ENCODE measurements at regions not wholly inside any gene's neighbourhood (a gene's known extent, or its start where the extent isn't known, plus 50 kb on each side); places are given as distances from the start of the nearest gene placed in this dataset.

DNA sequence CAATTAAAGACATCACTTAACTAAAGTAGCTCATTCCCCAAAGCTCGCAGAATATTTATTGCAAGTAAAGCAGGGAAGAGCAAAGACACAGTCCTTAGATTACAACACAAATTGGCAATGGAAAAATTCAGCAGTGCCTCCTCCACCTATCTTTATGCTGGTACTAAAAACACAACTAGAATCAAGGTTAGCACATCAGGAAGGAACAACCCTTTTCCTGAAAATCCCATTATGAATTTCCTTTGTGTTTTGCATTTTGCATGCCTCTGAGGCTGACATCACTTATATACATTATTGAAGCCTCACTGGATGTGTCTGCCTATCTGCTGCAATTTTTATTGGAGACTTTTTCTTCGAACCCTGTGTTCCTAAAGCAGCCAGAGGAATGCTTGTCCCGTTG lies 193.8 kb upstream of the STK17B start:
- H3K4me1 Mint-ChIP-seq: peaks cover 30% of the 10 kb centered on the region

DNA sequence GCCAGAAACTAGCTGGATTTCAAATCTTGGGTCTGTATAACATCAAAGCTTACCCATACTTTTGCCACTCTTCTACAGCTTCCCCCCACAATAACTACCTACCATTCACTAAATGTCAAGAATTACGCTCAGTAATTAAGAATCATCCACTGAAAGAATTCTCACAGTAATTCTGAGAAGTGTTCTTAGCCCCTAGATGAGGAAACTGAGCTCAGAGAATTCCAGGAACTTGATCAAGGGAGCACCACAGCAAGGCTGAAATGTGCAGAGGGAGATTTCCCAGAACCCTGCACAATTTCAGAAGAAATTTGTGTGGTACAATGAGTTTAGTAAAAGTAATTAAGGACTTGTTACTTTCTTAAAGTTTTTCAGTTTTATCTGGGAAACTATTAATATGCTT lies 194.5 kb upstream of the STK17B start:
- peaks cover 2% of the 10 kb centered on the region for H3K27me3 Mint-ChIP-seq
- no peak overlapping the region for H3K4me3 Mint-ChIP-seq
- CTCF ChIA-PET: interaction anchor here (0.6 to 1.6 kb wide), 4 partner anchors 9 to 123 kb away, joined by 3 to 5 read pairs (median 4); no protein-coding TSS in a partner anchor

More for the DNA sequence above, 193.8 kb upstream of the STK17B start:
- Mint-ChIP-seq H3K27ac (no peak overlapping the region), H3K4me3 (no peak overlapping the region), H3K9me3 (ENCODE audit: low read depth) (peaks cover 5% of the 10 kb centered on the region), H3K27me3 (peaks cover 5% of the 10 kb centered on the region), H3K36me3 (peaks cover 10% of the 10 kb centered on the region)
- ATAC-seq (no peak), DNase-seq (no peak)
- CTCF ChIA-PET: interaction anchor here (0.6 to 1.6 kb wide), 5 partner anchors 10 to 70 kb away, joined by 3 to 5 read pairs (median 3); no protein-coding TSS in a partner anchor

DNA sequence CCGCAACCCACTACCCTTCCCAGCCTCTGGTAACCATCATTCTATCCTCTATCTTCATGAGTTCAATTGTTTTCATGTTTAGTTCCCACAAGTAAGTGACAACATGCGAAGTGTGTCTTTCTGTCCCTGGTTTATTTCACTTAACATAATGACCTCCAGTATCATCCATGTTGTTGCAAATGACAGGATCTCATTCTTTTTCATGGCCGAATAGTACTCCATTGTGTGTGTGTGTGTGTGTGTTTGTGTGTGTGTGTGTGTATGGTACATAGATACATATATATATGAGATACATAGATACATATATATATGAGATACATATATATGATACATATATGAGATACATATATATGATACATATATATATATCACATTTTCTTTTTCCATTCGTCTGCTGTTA lies 196.3 kb upstream of the STK17B start:
- no peak for DNase-seq
- no peak overlapping the region for H3K4me3 Mint-ChIP-seq
- peaks cover 14% of the 10 kb centered on the region for H3K4me1 Mint-ChIP-seq
- H3K9me3 Mint-ChIP-seq (ENCODE audit: low read depth): peaks cover 5% of the 10 kb centered on the region
- CTCF ChIA-PET: no interaction called here
- H3K27ac Mint-ChIP-seq: no peak overlapping the region
- H3K27me3 Mint-ChIP-seq: no peaks in the 10 kb centered on the region
- no peak for ATAC-seq
- H3K36me3 Mint-ChIP-seq: peaks cover 10% of the 10 kb centered on the region

More for the DNA sequence above, 194.5 kb upstream of the STK17B start:
- peaks cover 5% of the 10 kb centered on the region for H3K9me3 Mint-ChIP-seq (ENCODE audit: low read depth)
- peaks cover 10% of the 10 kb centered on the region for H3K36me3 Mint-ChIP-seq
- ATAC-seq: no peak
- no peak overlapping the region for H3K27ac Mint-ChIP-seq
- peaks cover 23% of the 10 kb centered on the region for H3K4me1 Mint-ChIP-seq
- DNase-seq: no peak

DNA sequence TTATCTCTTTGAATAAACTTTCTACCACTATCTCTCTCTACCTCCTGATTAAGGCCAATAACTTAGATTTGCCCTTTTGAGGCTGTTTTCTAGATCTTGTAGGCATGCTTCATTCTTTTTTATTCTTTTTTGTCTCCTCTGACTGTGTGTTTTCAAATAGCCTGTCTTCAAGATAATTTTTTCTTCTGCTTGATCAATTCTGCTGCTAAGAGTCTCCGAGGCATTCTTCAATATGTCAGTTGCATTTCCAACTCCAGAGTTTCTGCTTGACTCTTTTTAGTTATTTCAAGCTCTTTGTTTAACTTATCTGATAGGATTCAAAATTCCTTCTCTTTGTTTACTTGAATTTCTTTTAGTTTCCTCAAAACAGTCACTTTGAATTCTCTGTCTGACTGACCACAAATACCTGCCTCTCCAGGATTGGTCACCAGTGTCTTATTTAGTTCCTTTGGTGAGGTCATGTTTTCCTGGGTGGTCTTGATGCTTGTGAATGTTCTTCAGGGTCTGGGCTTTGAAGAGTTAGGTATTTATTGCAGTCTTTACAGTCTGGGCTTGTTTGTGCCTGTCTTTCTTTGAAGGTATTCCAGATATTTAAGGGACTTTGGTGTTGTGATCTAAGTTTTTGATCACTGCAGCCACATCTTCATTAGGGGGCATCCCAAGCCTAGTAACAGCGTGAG lies 197.3 kb upstream of the STK17B start:
- H3K27ac Mint-ChIP-seq: no peak overlapping the region
- CTCF ChIA-PET: interaction anchor here (1.3 kb wide), 1 partner anchor 85 kb away, joined by 3 read pairs; no protein-coding TSS in a partner anchor
- no peaks in the 10 kb centered on the region for H3K27me3 Mint-ChIP-seq
- ATAC-seq (no peak), DNase-seq (no peak)
- peaks cover 10% of the 10 kb centered on the region for H3K36me3 Mint-ChIP-seq
- peaks cover 14% of the 10 kb centered on the region for H3K4me1 Mint-ChIP-seq
- H3K4me3 Mint-ChIP-seq: no peak overlapping the region
- peaks cover 5% of the 10 kb centered on the region for H3K9me3 Mint-ChIP-seq (ENCODE audit: low read depth)

DNA sequence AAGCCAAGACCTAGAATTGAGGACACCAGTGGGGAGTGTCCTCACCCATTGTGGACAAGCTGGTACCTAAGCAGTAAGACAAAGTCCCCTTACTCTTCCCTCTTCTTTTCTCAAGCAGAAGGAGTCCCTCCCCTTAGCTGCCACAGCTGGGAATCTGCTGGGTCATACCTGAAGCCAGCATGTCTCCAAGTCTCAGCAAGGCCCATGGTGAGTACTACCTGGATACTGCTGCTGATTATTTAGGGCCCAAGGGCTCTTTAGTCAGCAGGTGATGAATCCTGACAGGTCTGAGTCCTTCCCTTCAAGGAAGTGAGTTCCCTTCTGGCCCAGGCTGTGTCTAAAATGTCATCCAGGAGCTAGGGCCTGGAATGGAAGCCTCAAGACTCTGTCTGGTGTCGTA lies 198.6 kb upstream of the STK17B start:
- no peak overlapping the region for H3K4me3 Mint-ChIP-seq
- H3K9me3 Mint-ChIP-seq (ENCODE audit: low read depth): peaks cover 5% of the 10 kb centered on the region
- peaks cover 10% of the 10 kb centered on the region for H3K36me3 Mint-ChIP-seq
- no peak for ATAC-seq
- CTCF ChIA-PET: interaction anchor here (1.3 kb wide), 1 partner anchor 84 kb away, joined by 3 read pairs; no protein-coding TSS in a partner anchor
- H3K27me3 Mint-ChIP-seq: peaks cover 3% of the 10 kb centered on the region
- peaks cover 12% of the 10 kb centered on the region for H3K4me1 Mint-ChIP-seq
- no peak for DNase-seq
- no peak overlapping the region for H3K27ac Mint-ChIP-seq

DNA sequence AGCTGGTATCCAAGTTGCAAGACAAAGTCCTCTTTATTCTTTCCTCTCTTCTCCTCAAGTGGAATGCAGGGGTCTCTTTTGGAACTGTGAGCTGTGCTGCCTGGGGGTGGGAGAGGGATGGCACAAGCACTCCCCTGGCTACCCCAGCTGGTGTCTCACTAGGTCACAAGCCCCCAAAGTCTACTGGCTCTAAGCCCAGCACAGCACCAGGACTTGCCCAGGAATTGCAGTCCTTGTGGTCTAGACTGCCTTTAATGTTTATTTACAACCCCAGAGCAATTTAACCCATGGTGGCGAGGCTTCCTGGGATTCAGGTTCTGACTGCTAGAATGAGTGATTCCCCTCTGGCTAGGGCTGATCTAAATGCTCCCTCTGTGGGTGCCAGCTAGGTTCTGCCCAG lies 199.0 kb upstream of the STK17B start:
- H3K9me3 Mint-ChIP-seq (ENCODE audit: low read depth): peaks cover 5% of the 10 kb centered on the region
- CTCF ChIA-PET: no interaction called here
- no peak overlapping the region for H3K4me3 Mint-ChIP-seq
- ATAC-seq (no peak), DNase-seq (no peak)
- peaks cover 10% of the 10 kb centered on the region for H3K4me1 Mint-ChIP-seq
- H3K36me3 Mint-ChIP-seq: peaks cover 10% of the 10 kb centered on the region
- H3K27ac Mint-ChIP-seq: no peak overlapping the region
- H3K27me3 Mint-ChIP-seq: peaks cover 3% of the 10 kb centered on the region

DNA sequence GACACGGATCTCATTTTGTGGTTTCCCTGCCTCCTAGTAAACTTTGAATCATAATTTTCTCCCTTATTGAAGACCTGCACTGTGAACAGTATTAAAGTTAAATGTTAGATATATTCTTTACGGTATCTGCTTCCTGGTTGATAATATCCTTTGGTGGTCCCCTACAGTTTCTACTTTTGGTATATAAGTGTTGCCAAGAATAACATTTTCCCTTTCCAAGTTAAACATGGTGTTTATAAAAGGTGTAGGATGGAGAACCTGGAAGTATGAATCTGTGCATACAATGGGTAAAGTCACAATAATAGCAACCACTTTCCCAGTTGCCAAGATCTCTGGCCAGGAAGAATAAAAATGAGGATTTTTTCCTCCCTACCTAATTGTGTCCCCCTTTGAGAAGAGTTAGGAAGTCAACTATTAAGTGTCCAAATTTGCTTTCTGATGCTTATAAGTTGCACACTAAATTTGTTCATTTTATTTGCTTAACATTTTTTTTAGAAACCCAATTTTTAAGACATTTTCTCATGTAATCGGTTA lies 201.0 kb upstream of the STK17B start:
- ATAC-seq: no peak
- no peak for DNase-seq
- H3K4me1 Mint-ChIP-seq: no peaks in the 10 kb centered on the region
- H3K4me3 Mint-ChIP-seq: no peak overlapping the region
- H3K9me3 Mint-ChIP-seq (ENCODE audit: low read depth): peaks cover 5% of the 10 kb centered on the region
- peaks cover 10% of the 10 kb centered on the region for H3K36me3 Mint-ChIP-seq
- H3K27me3 Mint-ChIP-seq: peaks cover 3% of the 10 kb centered on the region
- CTCF ChIA-PET: no interaction called here
- no peak overlapping the region for H3K27ac Mint-ChIP-seq

DNA sequence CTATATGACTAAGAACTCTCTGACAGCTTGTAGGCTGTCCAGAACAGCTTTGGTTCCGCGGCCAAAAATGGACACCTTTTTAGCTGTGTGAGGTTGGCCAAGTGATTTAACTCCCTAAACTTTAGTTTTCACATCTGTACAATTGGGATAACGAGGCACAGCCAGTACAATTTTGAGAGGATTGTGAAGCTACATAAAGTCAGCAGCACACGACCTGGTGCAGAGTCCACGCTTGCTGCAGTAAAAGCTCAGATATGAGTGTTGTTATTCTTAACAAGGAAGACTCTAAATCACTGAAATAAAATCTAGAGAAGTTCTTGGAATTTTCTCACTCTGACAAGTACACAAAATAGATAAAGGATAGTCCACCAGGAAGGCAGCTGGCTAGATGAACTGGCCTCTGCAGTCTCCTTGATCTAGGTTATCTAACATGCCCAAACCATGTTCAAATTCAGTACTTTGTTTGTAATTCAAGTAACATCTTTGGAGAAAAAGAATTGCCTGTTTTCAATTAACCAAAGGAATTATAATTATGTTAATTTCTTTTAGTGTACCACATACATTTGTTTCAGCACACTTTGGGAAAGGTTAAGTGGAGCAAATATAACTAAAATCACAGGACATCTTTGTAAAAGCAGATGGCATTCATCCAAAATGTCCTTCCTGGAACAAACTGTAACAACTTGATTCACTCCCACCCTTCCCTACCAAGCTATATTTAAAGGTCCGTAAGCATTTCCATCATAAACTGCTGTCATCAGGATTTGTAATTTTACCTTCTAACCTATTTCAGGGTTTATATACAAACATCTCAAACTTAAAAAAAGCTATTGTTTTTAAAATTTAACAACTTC lies 201.7 kb upstream of the STK17B start:
- no peak overlapping the region for H3K27ac Mint-ChIP-seq
- peaks cover 8% of the 10 kb centered on the region for H3K36me3 Mint-ChIP-seq
- CTCF ChIA-PET: no interaction called here
- ATAC-seq (no peak), DNase-seq (no peak)
- H3K4me1 Mint-ChIP-seq: no peaks in the 10 kb centered on the region
- H3K9me3 Mint-ChIP-seq (ENCODE audit: low read depth): peaks cover 2% of the 10 kb centered on the region
- H3K27me3 Mint-ChIP-seq: peaks cover 3% of the 10 kb centered on the region
- no peak overlapping the region for H3K4me3 Mint-ChIP-seq

DNA sequence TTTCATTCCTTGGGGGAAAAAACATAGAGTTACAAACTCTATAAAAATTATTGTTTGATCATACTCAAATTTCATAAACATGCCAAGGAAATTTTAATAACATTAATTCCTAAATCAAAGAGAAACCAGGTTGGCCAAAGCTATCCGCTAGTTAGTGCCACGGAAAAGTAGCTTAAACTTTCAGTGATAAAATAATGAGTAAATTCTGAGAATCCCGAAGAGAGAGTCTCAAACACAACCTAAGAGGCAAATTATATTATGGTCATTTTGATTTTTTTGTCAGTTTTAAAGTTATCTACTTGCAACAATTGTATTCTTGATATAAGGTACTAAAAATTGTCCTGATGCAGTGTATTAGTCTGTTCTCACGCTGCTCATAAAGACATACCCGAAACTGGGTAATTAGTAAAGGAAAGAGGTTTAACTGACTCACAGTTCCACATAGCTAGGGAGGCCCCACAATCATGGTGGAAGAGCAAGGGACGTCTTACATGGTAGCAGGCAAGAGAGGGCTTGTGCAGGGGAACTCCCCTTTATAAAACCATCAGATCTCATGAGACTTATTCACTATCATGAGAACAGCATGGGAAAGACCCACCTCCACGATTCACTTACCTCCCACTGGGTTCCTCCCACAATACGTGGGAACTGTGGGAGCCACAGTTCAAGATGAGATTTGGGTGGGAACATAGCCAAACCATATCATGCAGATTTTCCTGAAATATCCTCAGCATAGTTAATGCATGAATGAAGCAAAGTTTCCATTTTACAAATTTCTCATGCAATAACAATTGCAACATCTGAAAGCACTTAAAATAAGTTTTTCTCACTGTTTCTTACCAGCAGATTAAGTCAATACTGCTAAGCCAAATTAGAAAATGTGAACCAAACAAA lies 205.9 kb upstream of the STK17B start:
- no peak overlapping the region for H3K4me3 Mint-ChIP-seq
- no peaks in the 10 kb centered on the region for H3K9me3 Mint-ChIP-seq (ENCODE audit: low read depth)
- no peak for ATAC-seq
- DNase-seq: no peak
- CTCF ChIA-PET: no interaction called here
- H3K36me3 Mint-ChIP-seq: no peaks in the 10 kb centered on the region
- H3K4me1 Mint-ChIP-seq: no peaks in the 10 kb centered on the region
- no peak overlapping the region for H3K27ac Mint-ChIP-seq
- peaks cover 9% of the 10 kb centered on the region for H3K27me3 Mint-ChIP-seq

DNA sequence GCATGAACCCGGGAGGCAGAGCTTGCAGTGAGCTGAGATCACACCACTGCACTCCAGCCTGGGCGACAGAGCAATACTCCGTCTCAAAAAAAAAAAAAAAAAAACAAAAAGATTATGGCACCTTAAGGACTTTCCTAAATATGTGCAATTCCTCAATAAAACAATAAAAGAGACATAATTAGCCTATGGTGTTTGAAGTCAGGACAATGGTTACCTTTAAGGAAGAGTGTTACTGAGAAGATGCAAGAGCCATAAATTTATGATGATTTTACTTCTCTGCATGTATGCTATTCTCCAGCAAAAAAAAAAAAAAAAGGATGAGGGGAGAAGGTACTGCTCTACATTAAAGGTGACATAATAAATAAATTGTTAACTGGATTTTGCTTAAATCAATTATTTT lies 208.2 kb upstream of the STK17B start:
- Mint-ChIP-seq H3K4me3 (no peak overlapping the region), H3K9me3 (ENCODE audit: low read depth) (no peaks in the 10 kb centered on the region), H3K27ac (no peak overlapping the region), H3K36me3 (no peaks in the 10 kb centered on the region), H3K4me1 (peaks cover under 1% of the 10 kb centered on the region), H3K27me3 (peaks cover 7% of the 10 kb centered on the region)
- CTCF ChIA-PET: interaction anchor here (0.7 kb wide), 1 partner anchor 327 kb away, joined by 3 read pairs; no protein-coding TSS in a partner anchor
- no peak for DNase-seq
- no peak for ATAC-seq

DNA sequence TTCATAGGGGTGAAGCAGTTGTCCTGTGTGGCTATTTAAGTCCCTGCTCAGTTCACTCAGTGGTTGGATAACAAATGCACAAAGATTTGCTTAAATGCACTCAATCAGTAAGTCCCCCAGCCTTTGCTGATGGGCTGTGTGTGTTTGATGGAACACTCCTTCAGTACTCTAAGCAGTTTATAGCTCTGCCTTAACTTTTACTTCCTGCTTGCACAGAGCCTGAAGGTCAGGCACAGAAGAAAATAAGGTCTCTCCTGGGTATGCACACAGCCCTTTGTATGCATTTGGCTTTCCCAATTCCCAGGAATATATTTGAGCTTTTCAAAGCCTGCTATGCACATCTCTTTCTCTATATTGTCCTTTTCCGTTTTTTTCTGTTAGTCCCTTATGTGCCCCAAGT lies 208.7 kb upstream of the STK17B start:
- CTCF ChIA-PET: no interaction called here

DNA sequence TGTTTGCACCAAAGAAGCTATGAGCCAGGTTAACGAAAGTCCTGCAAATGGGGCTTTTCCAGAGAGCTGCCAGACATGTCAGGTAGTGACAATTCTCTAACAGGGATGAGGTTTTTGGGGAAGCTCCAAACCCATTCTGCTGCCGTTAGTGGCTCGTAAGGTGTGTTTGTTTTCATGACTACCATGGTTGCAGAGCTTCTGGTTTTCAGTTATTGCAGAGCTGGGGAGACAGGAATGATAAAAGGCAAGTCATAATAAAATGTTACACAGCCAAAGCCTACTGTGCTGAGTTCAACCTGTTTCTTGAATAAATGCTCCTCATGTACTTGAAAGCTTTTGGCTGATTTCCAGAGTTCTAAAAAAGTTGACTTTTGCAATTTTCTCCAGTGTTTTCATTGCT lies 209.2 kb upstream of the STK17B start:
- Mint-ChIP-seq H3K27me3 (peaks cover 6% of the 10 kb centered on the region), H3K9me3 (ENCODE audit: low read depth) (no peaks in the 10 kb centered on the region), H3K27ac (no peak overlapping the region), H3K36me3 (no peaks in the 10 kb centered on the region), H3K4me1 (peaks cover 2% of the 10 kb centered on the region), H3K4me3 (no peak overlapping the region)
- no peak for ATAC-seq
- CTCF ChIA-PET: interaction anchor here (0.9 kb wide), 1 partner anchor 17 kb away, joined by 3 read pairs; no protein-coding TSS in a partner anchor
- no peak for DNase-seq

More for the DNA sequence above, 208.7 kb upstream of the STK17B start:
- peaks cover 2% of the 10 kb centered on the region for H3K4me1 Mint-ChIP-seq
- no peaks in the 10 kb centered on the region for H3K36me3 Mint-ChIP-seq
- DNase-seq (no peak), ATAC-seq (no peak)
- H3K27me3 Mint-ChIP-seq: peaks cover 6% of the 10 kb centered on the region
- H3K9me3 Mint-ChIP-seq (ENCODE audit: low read depth): no peaks in the 10 kb centered on the region
- no peak overlapping the region for H3K4me3 Mint-ChIP-seq
- no peak overlapping the region for H3K27ac Mint-ChIP-seq

DNA sequence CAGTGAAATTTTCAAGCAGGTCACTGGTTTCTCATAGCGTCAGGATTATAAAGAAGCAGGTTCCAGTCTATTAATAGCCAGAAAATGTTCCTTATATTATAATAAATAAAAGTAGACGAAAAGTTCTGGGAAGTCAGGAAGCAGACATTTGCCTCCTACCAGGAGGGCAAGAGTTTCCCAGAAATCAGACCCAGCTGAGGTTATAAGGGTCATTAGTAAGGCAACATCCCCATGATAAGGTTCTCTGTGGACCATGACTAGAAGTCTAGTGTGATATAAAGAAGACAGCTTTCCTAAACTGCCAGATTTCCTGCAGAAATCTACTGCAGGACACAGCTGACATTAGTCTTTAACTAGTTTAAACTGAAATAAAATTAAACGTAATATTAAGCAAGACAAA lies 210.1 kb upstream of the STK17B start:
- Mint-ChIP-seq H3K27me3 (peaks cover 6% of the 10 kb centered on the region), H3K36me3 (no peaks in the 10 kb centered on the region), H3K4me3 (no peak overlapping the region), H3K4me1 (peaks cover 2% of the 10 kb centered on the region), H3K27ac (no peak overlapping the region), H3K9me3 (ENCODE audit: low read depth) (no peaks in the 10 kb centered on the region)
- DNase-seq: no peak
- CTCF ChIA-PET: interaction anchor here (0.9 kb wide), 1 partner anchor 16 kb away, joined by 3 read pairs; no protein-coding TSS in a partner anchor
- no peak for ATAC-seq

All from activated CD8-positive, alpha-beta memory T cell treated with anti-CD3 and anti-CD28 coated beads, Interleukin-2, amount 10 ng/mL, durations not matched to agents 7 days and 5 days (primary cell).